ENCODE measurements at regions not wholly inside any gene's neighbourhood (a gene's known extent, or its start where the extent isn't known, plus 50 kb on each side); places are given as distances from the start of the nearest gene placed in this dataset.

DNA sequence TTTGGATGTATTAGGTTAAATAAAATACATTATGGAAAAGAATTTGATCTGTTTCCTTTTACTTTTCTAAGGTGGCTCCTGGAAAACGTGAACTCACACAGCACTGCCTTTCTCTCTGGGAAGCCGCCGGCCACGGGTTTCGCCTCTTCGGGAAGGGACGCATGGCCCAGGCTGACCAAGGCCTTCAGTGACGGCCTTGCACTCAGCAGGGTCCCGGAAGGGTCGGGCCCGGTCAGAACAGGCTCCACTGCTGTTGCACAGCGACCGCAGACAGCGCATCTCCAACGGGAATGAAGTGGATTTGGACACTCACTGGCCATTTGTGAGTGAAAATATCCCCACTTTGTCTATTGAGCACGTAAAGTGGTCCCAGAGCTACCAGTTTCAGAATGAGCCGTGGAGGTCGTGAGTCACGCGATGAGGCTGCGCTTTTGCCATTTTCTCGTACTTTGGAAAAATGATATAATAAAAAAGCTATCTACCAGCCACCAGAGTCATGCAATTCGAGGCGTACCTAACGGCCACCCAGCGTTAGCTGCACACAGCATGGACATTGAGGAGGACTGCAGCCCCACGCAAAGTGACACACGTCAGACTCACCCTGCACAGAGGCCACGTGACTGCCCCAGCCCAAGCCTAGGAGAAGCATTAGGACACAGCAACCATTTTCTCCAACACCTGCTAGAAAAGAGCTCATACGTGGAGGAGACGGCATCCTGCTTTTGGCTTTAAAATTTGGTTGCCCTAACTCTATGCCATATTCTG lies 244.3 kb downstream of the TTLL2 start:
- no peak overlapping the region for H3K4me3 ChIP-seq (ENCODE audit: low read depth in 1 of 5, low read length in 5 of 5)
- H3K9me3 ChIP-seq (ENCODE audit: control insufficient read depth in 5 of 5, low read length in 5 of 5): no peaks in the 10 kb centered on the region
- H3K27ac ChIP-seq (ENCODE audit: low read depth, low read length): no peak overlapping the region
- H3K9ac ChIP-seq (ENCODE audit: low read length in 5 of 5): no peak overlapping the region
- H3K4me1 ChIP-seq (ENCODE audit: control insufficient read depth in 5 of 5, insufficient read depth in 5 of 5, low read length in 5 of 5): peaks cover 10 to 34% (median 30%) of the 10 kb centered on the region in 5 donors
- no peaks in the 10 kb centered on the region for H3K36me3 ChIP-seq (ENCODE audit: control insufficient read depth in 5 of 5, insufficient read depth in 5 of 5, low read length in 5 of 5)
- H3K27me3 ChIP-seq (ENCODE audit: control insufficient read depth in 5 of 5, insufficient read depth in 4 of 5, low read length in 5 of 5): peaks cover 0 to 8% (median 0%) of the 10 kb centered on the region in 5 donors

DNA sequence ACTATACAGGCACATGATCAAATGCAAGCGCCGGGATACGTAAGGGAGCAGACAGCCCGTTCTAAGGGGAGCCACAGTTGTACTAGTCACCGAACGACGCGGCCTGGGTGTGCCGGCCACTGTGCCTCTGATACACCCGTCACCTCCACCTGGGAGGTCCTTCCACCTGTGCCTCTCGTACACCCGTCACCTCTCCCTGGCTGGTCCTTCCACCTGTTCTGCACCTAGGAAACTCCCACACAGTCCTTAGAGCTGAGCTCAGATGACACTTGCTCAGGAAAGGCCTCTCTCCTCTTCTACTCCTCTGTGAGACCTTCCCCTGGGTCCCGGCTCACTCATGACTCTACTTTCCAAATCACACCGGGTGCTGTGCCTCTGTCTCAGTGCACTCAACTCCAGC lies 245.0 kb downstream of the TTLL2 start:
- Histone ChIP-seq H3K9me3 (ENCODE audit: control insufficient read depth in 5 of 5, low read length in 5 of 5) (no peaks in the 10 kb centered on the region), H3K27me3 (ENCODE audit: control insufficient read depth in 5 of 5, insufficient read depth in 4 of 5, low read length in 5 of 5) (peaks cover 0 to 8% (median 0%) of the 10 kb centered on the region in 5 donors), H3K27ac (ENCODE audit: low read depth, low read length) (no peak overlapping the region), H3K9ac (ENCODE audit: low read length in 5 of 5) (no peak overlapping the region), H3K36me3 (ENCODE audit: control insufficient read depth in 5 of 5, insufficient read depth in 5 of 5, low read length in 5 of 5) (no peaks in the 10 kb centered on the region), H3K4me3 (ENCODE audit: low read depth in 1 of 5, low read length in 5 of 5) (no peak overlapping the region), H3K4me1 (ENCODE audit: control insufficient read depth in 5 of 5, insufficient read depth in 5 of 5, low read length in 5 of 5) (peaks cover 10 to 35% (median 35%) of the 10 kb centered on the region in 5 donors)

DNA sequence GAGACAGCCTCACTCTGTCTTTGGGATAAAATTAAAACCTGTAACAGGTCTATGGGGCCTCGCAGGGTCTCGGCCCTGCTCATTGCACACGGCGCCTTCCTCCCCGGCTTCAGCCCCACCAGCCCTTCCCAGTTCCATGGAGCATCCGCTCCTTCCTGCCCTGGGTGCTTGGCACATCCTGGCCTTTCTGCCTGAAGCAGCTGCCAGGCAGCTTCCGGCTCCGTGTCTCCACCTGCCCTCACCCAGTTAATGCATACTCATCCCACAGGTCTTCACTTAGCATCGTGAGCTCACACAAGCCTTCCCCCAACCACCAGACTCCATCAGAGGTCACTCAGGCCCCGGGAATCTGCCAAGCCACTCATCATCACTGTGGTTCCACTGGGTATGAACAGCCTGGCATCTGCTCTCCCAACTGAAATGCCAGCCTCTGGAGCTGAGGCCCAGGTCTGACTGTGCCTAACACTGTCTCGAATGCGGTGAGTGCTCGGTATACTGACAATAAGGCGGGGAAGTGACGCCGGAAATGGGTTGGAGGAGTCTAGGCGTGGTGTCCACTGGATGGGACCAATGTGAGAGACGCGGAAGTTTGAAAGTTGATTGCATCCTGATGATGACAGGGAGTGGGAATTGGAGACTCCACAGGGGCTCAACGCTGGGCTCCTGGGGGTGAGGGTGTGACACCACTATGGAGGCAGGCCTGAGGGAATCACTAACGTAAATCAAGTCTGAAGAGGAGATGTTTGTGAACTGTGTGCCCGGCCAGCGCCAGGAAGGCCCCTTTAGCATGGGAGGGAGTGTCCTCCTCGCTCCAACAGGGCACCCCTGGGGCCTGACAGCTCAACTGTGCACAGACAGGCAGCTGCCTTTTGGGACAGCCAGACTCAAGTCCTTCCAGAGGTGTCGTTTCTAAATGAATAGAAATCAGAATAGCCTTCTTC lies 245.8 kb downstream of the TTLL2 start:
- no peaks in the 10 kb centered on the region for H3K9me3 ChIP-seq (ENCODE audit: control insufficient read depth in 5 of 5, low read length in 5 of 5)
- no peak overlapping the region for H3K27ac ChIP-seq (ENCODE audit: low read depth, low read length)
- H3K4me1 ChIP-seq (ENCODE audit: control insufficient read depth in 5 of 5, insufficient read depth in 5 of 5, low read length in 5 of 5): peaks cover 9 to 37% (median 32%) of the 10 kb centered on the region in 5 donors
- H3K36me3 ChIP-seq (ENCODE audit: control insufficient read depth in 5 of 5, insufficient read depth in 5 of 5, low read length in 5 of 5): no peaks in the 10 kb centered on the region
- no peak overlapping the region for H3K9ac ChIP-seq (ENCODE audit: low read length in 5 of 5)
- peaks cover 0 to 8% (median 0%) of the 10 kb centered on the region in 5 donors for H3K27me3 ChIP-seq (ENCODE audit: control insufficient read depth in 5 of 5, insufficient read depth in 4 of 5, low read length in 5 of 5)
- no peak overlapping the region for H3K4me3 ChIP-seq (ENCODE audit: low read depth in 1 of 5, low read length in 5 of 5)

DNA sequence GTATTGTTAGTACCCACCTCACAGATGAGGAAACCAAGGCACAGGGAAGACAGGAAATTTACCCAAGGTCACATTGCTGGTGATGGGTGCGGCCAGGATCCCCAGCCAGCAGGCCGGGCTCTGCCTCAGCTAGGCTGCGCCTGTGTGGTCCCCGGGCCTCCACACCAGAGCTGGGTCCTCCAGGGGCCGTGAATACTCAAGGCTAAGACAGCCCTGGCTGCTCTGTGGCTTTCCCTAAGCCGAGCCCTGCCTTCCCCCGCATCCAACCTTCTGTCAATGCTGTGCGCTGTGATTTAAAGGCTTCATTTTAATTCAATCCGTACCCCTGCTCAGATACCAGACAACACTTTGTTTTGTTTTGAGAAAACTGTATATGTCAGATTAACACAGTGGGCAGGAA lies 246.7 kb downstream of the TTLL2 start:
- Histone ChIP-seq H3K9me3 (ENCODE audit: control insufficient read depth in 5 of 5, low read length in 5 of 5) (no peaks in the 10 kb centered on the region), H3K27ac (ENCODE audit: low read depth, low read length) (no peak overlapping the region), H3K27me3 (ENCODE audit: control insufficient read depth in 5 of 5, insufficient read depth in 4 of 5, low read length in 5 of 5) (peaks cover 0 to 11% (median 0%) of the 10 kb centered on the region in 5 donors), H3K36me3 (ENCODE audit: control insufficient read depth in 5 of 5, insufficient read depth in 5 of 5, low read length in 5 of 5) (no peaks in the 10 kb centered on the region), H3K4me1 (ENCODE audit: control insufficient read depth in 5 of 5, insufficient read depth in 5 of 5, low read length in 5 of 5) (peaks cover 6 to 29% (median 23%) of the 10 kb centered on the region in 5 donors), H3K4me3 (ENCODE audit: low read depth in 1 of 5, low read length in 5 of 5) (no peak overlapping the region), H3K9ac (ENCODE audit: low read length in 5 of 5) (no peak overlapping the region)

DNA sequence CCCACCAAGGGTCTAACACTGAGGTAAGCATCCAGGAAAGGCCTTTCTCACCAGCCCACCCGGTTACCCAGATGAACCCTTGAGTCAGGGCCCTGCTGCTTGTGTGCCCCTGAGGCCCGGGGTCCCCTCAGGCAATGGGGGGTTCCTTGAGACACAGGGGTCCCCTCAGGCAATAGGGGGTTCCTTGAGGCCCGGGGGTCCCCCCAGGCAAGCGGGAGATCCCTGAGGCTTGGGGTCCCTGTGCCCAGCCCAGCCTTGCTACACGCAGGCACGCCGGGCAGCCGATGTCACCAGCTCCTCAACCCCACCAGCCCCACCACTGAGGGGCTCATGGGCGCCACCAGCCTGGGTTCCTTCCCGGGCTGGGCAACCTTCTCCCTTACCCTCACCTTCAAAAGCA lies 247.2 kb downstream of the TTLL2 start:
- Histone ChIP-seq H3K4me1 (ENCODE audit: control insufficient read depth in 5 of 5, insufficient read depth in 5 of 5, low read length in 5 of 5) (peaks cover 6 to 24% (median 18%) of the 10 kb centered on the region in 5 donors), H3K36me3 (ENCODE audit: control insufficient read depth in 5 of 5, insufficient read depth in 5 of 5, low read length in 5 of 5) (no peaks in the 10 kb centered on the region), H3K27me3 (ENCODE audit: control insufficient read depth in 5 of 5, insufficient read depth in 4 of 5, low read length in 5 of 5) (peaks cover 0 to 11% (median 3%) of the 10 kb centered on the region in 5 donors), H3K27ac (ENCODE audit: low read depth, low read length) (no peak overlapping the region), H3K9ac (ENCODE audit: low read length in 5 of 5) (no peak overlapping the region), H3K4me3 (ENCODE audit: low read depth in 1 of 5, low read length in 5 of 5) (no peak overlapping the region), H3K9me3 (ENCODE audit: control insufficient read depth in 5 of 5, low read length in 5 of 5) (no peaks in the 10 kb centered on the region)

DNA sequence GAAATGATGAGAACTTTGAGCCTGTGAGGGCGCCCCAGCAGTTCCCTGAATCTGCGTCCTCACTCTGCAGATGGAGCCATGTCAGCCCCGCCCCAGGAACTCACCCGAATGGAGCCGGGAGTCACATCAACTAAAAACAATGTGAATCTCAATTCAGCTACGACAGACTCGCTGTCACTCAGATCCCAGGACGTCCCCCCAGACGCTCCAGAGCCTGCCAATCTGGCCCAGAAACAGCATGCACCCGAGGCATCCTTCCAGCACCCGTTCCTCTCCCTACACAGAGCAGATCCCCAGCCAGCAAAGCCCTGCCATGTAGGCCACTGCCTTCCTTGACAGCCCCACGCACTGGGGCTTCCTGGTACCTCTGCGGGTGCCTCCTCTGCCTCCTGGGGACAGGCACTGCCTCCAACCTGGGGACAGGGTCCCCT lies 248.0 kb downstream of the TTLL2 start:
- H3K9me3 ChIP-seq (ENCODE audit: control insufficient read depth in 5 of 5, low read length in 5 of 5): no peaks in the 10 kb centered on the region
- no peak overlapping the region for H3K4me3 ChIP-seq (ENCODE audit: low read depth in 1 of 5, low read length in 5 of 5)
- H3K27ac ChIP-seq (ENCODE audit: low read depth, low read length): no peak overlapping the region
- H3K9ac ChIP-seq (ENCODE audit: low read length in 5 of 5): no peak overlapping the region
- no peaks in the 10 kb centered on the region for H3K36me3 ChIP-seq (ENCODE audit: control insufficient read depth in 5 of 5, insufficient read depth in 5 of 5, low read length in 5 of 5)
- peaks cover 0 to 11% (median 3%) of the 10 kb centered on the region in 5 donors for H3K27me3 ChIP-seq (ENCODE audit: control insufficient read depth in 5 of 5, insufficient read depth in 4 of 5, low read length in 5 of 5)
- peaks cover 0 to 16% (median 10%) of the 10 kb centered on the region in 5 donors for H3K4me1 ChIP-seq (ENCODE audit: control insufficient read depth in 5 of 5, insufficient read depth in 5 of 5, low read length in 5 of 5)

DNA sequence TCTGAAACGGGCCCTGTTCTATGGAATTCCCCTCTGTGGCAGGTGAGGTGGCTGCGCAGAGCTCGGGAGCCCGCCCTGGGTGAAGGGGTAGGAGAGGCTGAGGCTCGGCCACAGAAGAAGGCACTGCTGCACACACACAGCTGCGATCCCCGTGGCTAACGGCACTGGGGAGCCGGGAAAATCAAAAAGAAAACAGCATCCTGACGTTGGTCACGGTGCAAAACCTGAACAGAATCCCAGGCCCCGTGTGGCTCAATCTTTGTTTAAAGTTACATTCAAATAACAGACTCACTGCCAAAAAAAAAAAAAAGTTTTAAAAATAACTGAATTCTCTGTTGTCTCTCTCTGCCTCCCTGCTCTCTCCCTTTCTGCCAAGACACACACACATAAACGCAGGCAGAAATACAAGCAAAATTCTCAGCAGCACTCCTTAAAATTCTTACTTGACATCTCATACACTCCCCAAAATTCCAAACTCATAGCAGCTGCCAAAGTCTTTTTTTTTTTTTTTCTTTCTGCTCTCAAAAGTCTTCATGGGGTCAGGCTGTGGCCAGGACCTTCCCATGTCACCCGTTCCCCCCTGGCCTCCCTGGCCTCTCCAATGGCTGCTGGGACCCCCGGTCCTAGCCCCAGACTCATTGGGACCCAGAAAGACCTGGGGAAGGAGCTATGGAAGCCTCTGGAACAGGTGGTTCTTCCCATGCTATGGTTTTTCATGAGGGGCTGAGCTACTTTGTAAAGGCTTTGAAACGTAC lies 248.8 kb downstream of the TTLL2 start:
- Histone ChIP-seq H3K4me1 (ENCODE audit: control insufficient read depth in 5 of 5, insufficient read depth in 5 of 5, low read length in 5 of 5) (peaks cover 0 to 16% (median 10%) of the 10 kb centered on the region in 5 donors), H3K27ac (ENCODE audit: low read depth, low read length) (no peak overlapping the region), H3K9me3 (ENCODE audit: control insufficient read depth in 5 of 5, low read length in 5 of 5) (no peaks in the 10 kb centered on the region), H3K4me3 (ENCODE audit: low read depth in 1 of 5, low read length in 5 of 5) (no peak overlapping the region), H3K9ac (ENCODE audit: low read length in 5 of 5) (no peak overlapping the region), H3K27me3 (ENCODE audit: control insufficient read depth in 5 of 5, insufficient read depth in 4 of 5, low read length in 5 of 5) (peaks cover 0 to 11% (median 3%) of the 10 kb centered on the region in 5 donors), H3K36me3 (ENCODE audit: control insufficient read depth in 5 of 5, insufficient read depth in 5 of 5, low read length in 5 of 5) (no peaks in the 10 kb centered on the region)

DNA sequence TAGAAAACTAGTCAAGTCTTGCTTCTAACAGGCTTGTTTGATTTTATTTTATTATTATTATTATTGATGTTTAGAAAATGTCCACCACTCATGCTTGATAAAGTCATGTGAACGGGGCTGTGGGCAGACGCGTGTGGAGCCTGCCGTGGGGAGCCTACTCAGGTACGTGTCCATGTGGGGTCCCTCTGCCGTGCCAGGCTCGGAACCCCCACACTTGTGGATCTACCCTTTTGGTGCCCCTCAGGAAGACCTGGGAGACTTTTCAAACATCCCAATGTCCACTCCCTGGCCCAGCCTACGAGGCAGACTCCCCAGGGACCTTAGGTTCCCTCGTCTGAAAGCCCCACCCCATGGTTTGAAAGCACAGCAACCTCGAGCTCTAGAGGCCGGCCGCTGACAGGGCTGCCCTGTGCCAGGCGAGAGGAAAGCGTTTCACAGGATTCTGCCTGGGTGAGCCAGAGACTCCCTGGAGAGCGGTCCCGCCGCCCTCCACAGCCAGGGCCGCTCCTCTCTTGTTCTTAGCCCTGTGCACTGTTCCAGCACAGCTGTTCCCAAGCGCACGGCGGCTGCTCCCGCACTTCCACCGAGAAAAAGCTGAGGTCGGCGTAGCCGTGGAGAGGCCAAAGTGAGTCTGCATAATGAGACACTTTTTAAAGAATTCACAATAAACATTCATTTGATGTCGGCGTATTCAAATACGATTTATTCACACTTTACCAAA lies 249.7 kb downstream of the TTLL2 start:
- Histone ChIP-seq H3K36me3 (ENCODE audit: control insufficient read depth in 5 of 5, insufficient read depth in 5 of 5, low read length in 5 of 5) (no peaks in the 10 kb centered on the region), H3K27me3 (ENCODE audit: control insufficient read depth in 5 of 5, insufficient read depth in 4 of 5, low read length in 5 of 5) (peaks cover 0 to 11% (median 3%) of the 10 kb centered on the region in 5 donors), H3K4me1 (ENCODE audit: control insufficient read depth in 5 of 5, insufficient read depth in 5 of 5, low read length in 5 of 5) (peaks cover 0 to 16% (median 10%) of the 10 kb centered on the region in 5 donors), H3K4me3 (ENCODE audit: low read depth in 1 of 5, low read length in 5 of 5) (peak overlapping the region in 1 of 5 donors; percentile 6), H3K9me3 (ENCODE audit: control insufficient read depth in 5 of 5, low read length in 5 of 5) (no peaks in the 10 kb centered on the region), H3K27ac (ENCODE audit: low read depth, low read length) (no peak overlapping the region), H3K9ac (ENCODE audit: low read length in 5 of 5) (no peak overlapping the region)

DNA sequence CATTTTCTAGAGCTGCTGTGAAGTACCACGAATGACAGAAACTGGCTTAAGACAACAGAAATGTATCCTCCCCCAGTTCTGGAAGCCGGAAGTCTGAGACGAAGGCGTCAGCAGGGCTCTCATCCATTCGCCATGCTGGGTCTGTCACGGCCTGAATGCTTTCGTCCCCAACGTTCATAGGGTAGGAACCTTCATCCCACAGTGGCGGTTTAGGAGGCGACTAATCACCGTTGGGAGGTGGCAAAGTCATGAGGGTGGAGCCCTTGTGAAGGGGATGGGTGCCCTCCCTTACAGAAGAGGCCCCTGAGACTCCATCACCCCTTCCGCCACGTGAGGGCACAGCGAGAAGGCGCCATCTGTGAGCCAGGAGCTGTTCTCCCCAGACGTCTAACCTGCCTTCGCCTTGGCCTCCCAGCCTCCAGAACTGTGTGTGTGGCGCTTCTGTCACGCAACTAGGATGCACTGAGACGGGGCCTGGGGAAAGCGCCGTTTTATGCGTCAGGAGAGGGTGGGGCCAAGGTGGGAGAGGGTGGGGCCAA lies 250.3 kb downstream of the TTLL2 start:
- peaks cover 0 to 11% (median 3%) of the 10 kb centered on the region in 5 donors for H3K27me3 ChIP-seq (ENCODE audit: control insufficient read depth in 5 of 5, insufficient read depth in 4 of 5, low read length in 5 of 5)
- peaks cover 0 to 16% (median 10%) of the 10 kb centered on the region in 5 donors for H3K4me1 ChIP-seq (ENCODE audit: control insufficient read depth in 5 of 5, insufficient read depth in 5 of 5, low read length in 5 of 5)
- no peaks in the 10 kb centered on the region for H3K9me3 ChIP-seq (ENCODE audit: control insufficient read depth in 5 of 5, low read length in 5 of 5)
- H3K9ac ChIP-seq (ENCODE audit: low read length in 5 of 5): no peak overlapping the region
- H3K36me3 ChIP-seq (ENCODE audit: control insufficient read depth in 5 of 5, insufficient read depth in 5 of 5, low read length in 5 of 5): no peaks in the 10 kb centered on the region
- H3K27ac ChIP-seq (ENCODE audit: low read depth, low read length): no peak overlapping the region
- peak overlapping the region in 1 of 5 donors; percentile 6 for H3K4me3 ChIP-seq (ENCODE audit: low read depth in 1 of 5, low read length in 5 of 5)
